ENCODE measurements at regions not wholly inside any gene's neighbourhood (a gene's known extent, or its start where the extent isn't known, plus 50 kb on each side); places are given as distances from the start of the nearest gene placed in this dataset.
"Not testable (repeated sequence)": the region's sequence is repeated elsewhere in the genome, so short reads cannot be mapped to it uniquely, and the experiment has no call there.

DNA sequence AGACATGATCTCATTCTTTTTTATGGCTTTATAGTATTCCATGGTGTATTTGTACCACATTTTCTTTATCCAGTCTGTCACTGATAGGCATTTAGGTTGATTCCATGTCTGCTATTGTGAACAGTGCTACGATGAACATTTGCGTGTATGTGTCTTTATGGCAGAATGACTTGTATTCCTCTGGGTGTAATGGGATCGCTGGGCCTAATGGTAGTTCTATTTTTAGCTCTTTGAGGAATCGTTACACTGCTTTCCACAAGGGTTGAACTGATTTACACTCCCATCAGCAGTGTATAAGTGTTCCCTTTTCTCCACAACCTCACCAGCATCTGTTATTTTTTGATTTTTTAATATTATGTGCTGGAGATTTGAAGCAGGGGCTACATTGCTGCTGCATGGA lies 102.8 kb upstream of the PMEPA1 start:
- not testable (repeated sequence) for DNase-seq; H3K4me3 Mint-ChIP-seq; H3K4me1 Mint-ChIP-seq (ENCODE audit: low read depth); H3K9me3 Mint-ChIP-seq; H3K27ac Mint-ChIP-seq; H3K36me3 Mint-ChIP-seq (ENCODE audit: low read depth)
- H3K27me3 Mint-ChIP-seq = peaks cover 21% of the 10 kb centered on the region

DNA sequence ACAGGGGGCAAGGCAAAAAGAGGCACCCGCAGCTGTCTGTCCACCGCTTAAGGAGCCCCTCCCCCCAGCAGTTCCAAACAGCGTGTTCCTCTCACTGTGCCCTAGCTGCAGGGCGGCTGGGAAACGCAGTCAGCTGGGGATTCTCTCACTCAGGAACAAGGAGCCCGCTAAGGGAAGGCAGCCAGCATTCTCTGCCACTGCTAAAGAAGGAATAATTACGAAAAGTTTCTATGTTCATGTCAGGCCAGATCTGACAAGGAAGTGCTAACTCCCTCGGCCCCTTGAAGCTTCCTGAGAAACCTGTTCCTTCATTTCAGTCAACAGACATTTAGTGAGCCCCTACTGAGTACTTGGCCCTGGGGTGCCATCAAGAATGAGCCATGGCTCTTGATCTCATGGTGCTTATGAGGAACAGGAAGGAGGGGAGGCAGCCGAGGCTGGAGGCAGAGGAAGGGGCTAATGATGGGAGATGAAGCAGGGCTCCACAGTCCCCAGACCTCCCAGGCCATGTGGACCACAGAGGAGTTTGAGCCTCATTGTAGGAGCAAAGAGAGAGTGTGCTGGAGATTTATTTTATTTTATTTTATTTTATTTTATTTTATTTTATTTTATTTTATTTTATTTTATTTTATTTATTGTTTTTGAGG lies 101.7 kb upstream of the PMEPA1 start:
- peaks cover 21% of the 10 kb centered on the region for H3K27me3 Mint-ChIP-seq
- DNase-seq = no peak
- H3K27ac Mint-ChIP-seq = no peak overlapping the region
- no peak overlapping the region for H3K4me3 Mint-ChIP-seq
- H3K9me3 Mint-ChIP-seq = no peaks in the 10 kb centered on the region
- H3K36me3 Mint-ChIP-seq (ENCODE audit: low read depth) = no peaks in the 10 kb centered on the region
- no peaks in the 10 kb centered on the region for H3K4me1 Mint-ChIP-seq (ENCODE audit: low read depth)

DNA sequence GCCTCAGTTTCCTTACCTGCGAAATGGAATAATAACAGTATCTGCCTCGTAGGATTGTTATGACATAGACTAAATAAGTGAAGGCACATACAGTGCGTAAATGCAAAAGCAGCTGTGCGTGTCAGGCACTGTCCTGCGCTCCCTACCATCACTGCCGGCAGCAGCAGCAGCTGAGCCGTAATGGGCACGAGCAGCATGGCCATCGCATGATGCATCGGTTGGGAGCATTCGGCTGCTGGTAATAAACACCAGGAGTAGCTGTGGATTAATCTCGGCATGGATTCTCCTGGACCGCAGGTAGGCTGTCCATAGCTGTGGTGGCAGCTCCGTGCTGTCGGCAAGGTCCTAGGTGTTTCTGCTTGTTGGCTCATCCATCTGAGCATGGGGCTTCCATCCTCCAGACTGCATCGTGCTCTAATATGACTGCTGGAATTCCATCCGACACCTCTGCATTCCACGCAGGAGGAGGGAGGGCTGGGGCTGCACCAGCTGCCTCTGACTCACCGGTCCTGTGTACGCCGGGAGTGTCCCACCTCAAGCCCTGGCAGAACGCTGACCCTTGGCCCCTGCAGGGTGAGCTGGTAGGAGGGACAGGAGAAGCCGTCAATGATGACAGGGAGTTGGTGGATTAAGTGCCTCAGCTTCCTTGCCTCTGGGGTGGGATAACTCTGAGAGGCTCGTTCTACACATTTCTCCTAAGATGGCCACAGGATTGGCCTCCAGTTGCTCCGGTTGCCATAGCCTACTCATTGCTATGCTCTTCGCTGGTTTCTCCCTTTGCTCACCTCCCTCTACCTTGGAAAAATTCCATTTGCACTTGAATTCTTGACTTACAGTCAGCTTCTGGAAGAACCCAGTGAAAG lies 100.9 kb upstream of the PMEPA1 start:
- Mint-ChIP-seq H3K4me1 (ENCODE audit: low read depth) (no peaks in the 10 kb centered on the region), H3K4me3 (no peak overlapping the region), H3K27ac (no peak overlapping the region), H3K36me3 (ENCODE audit: low read depth) (no peaks in the 10 kb centered on the region), H3K9me3 (no peaks in the 10 kb centered on the region), H3K27me3 (peaks cover 18% of the 10 kb centered on the region)
- DNase-seq = no peak

DNA sequence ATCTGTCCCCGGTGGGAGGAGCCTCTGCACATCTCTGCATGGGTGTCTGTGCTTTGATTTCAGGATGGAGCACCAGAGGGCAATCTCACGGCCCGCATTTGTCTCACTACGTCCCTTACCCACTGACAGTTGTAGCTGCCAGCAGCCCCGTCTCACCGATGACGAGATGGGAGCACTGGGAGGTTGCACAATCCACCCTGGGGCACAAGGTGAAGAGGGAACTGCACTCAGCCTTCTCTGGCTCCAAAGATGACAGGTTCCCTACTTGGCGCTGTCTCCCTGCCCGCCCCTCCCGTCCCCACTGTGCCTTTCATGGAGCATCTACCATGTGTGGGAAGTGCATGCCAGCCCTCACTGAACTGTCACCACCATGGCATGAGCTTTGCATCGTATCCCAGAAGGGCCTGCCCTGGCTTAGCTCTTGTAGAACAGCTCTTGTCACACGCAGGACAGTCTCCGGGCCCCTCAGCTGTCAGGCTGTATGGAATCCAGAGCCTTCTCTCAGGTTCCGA lies 99.9 kb upstream of the PMEPA1 start:
- Mint-ChIP-seq H3K36me3 (ENCODE audit: low read depth) (no peaks in the 10 kb centered on the region), H3K27ac (no peak overlapping the region)
- no peak for DNase-seq

DNA sequence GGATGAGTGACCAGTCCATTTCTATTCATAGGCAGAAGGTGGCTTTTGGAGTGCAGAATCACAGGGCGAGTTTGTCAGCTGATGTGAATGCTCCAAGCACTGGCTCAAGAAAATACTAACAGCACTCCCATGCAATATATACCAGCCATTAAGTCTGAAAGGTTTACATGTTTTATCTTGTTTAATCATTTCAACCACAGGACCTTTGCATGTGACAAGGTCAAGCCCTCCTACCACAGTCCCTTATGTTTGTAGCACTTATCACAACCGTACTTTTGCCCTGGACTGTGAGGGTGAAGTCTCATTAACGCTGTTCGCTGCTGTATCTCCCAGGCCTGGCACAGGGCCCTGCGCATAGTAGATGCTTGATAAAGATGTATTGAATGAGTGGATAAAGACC lies 99.3 kb upstream of the PMEPA1 start:
- no peak overlapping the region for H3K4me3 Mint-ChIP-seq

More for the DNA sequence above, 99.9 kb upstream of the PMEPA1 start:
- Mint-ChIP-seq H3K4me1 (ENCODE audit: low read depth) (no peaks in the 10 kb centered on the region), H3K4me3 (no peak overlapping the region), H3K27me3 (peaks cover 18% of the 10 kb centered on the region), H3K9me3 (no peaks in the 10 kb centered on the region)

DNA sequence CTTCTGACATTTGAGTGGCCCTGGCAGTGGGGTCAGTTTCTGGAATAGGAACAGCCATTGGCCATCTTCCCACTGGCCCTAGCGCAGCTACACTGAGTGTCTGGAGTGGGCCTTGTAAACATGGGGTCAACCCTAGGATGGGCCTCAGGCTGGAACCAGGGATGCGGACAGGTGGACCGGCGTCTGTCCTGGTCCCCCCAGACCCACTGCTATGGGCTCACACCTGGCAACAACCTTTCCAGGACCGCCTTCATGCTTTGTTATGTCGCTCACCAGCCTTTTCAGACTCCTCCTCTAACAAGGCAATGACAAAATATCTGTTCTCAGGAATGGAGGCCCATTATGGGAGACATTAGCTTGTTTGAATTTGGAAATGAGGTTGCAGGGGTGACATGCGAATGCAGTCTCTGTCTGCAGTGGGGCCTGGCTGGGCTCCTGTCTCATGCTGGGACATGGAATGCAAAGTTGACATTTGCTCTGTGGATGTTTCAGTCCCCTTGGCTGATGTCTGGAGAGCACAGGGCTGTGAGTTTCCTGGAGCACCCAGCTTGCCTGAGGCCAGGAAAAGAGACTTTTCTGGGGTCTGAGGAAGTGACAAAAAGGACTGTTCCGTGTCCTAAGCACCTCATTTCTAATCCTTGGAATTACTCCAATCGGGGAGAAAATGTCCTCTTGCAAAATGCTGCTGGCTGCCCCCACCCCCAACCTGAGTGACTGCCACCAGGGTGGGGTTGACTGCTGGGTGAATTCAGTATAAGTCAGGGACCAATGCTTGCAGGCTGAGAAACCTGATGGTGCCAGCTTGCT lies 98.7 kb upstream of the PMEPA1 start:
- no peaks in the 10 kb centered on the region for H3K36me3 Mint-ChIP-seq (ENCODE audit: low read depth)
- H3K9me3 Mint-ChIP-seq = no peaks in the 10 kb centered on the region
- peaks cover 11% of the 10 kb centered on the region for H3K27me3 Mint-ChIP-seq
- no peak overlapping the region for H3K4me3 Mint-ChIP-seq
- no peak for DNase-seq
- no peaks in the 10 kb centered on the region for H3K4me1 Mint-ChIP-seq (ENCODE audit: low read depth)
- H3K27ac Mint-ChIP-seq = no peak overlapping the region

More for the DNA sequence above, 99.3 kb upstream of the PMEPA1 start:
- no peak for DNase-seq
- Mint-ChIP-seq H3K9me3 (no peaks in the 10 kb centered on the region), H3K27ac (no peak overlapping the region), H3K36me3 (ENCODE audit: low read depth) (no peaks in the 10 kb centered on the region), H3K27me3 (peaks cover 15% of the 10 kb centered on the region), H3K4me1 (ENCODE audit: low read depth) (no peaks in the 10 kb centered on the region)

DNA sequence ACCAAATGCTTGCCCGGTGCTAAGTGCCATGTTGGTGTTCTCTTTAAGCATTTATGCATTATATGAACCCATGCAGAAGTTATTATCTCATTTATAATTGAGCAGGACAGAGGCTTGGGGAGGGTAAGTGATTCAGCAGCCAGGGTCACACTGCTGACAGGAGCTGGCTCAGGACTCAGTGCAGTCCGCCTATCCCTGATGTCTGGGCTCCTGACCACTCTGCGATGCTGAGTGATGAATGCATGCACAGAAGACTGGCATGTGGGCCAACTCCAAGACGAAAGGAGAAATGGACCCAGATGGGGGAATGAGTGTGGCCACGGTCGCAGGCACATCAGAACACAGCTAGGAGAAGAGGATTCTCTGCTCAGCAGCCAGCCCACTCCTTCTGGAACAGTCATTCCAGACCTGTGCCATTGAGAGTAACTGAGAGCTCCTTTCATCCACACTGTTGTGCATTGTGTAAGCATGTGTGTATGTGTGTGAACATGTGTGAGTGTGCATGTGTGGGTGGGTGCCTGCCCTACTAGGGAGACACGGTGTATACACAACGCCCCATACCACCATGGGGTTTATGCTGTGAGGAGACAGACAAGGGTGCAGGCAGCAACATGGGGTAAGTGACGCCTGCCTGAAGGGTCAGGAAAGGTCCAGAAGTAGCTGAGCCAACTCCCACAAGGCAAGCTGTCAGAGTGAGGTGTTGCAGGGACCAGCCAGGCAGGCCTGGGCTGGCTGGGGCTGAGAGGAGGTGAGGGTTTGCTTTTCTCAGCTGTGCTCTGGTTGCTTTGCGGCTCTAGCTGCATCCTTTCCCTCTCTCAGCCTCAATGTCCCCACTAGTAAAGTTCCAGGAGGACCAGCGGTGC lies 97.8 kb upstream of the PMEPA1 start:
- DNase-seq = no peak
- Mint-ChIP-seq H3K4me1 (ENCODE audit: low read depth) (no peaks in the 10 kb centered on the region), H3K4me3 (no peak overlapping the region), H3K9me3 (no peaks in the 10 kb centered on the region), H3K27ac (no peak overlapping the region), H3K36me3 (ENCODE audit: low read depth) (no peaks in the 10 kb centered on the region), H3K27me3 (peaks cover 5% of the 10 kb centered on the region)

DNA sequence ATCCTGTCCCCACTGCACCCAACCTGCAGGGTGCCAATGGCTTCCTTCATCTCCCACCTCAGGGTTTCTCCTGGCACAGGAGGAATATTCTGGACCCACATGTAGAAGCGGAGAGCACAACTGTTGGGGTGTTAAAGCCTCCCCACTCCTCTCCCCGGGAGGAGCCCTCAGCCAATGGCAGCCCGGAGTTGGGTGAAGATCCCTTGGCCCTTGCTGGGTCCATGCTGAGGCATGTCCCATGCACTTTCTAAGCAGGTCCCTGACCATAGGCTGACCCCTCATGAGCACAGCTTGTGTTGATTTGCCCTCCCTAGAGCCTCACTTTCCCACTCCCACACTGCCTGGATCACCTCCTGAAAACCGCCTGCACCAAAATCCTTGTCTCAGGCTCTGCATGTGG lies 97.2 kb upstream of the PMEPA1 start:
- Mint-ChIP-seq H3K27me3 (no peaks in the 10 kb centered on the region), H3K9me3 (no peaks in the 10 kb centered on the region), H3K4me3 (no peak overlapping the region), H3K4me1 (ENCODE audit: low read depth) (no peaks in the 10 kb centered on the region), H3K36me3 (ENCODE audit: low read depth) (no peaks in the 10 kb centered on the region), H3K27ac (no peak overlapping the region)
- no peak for DNase-seq

DNA sequence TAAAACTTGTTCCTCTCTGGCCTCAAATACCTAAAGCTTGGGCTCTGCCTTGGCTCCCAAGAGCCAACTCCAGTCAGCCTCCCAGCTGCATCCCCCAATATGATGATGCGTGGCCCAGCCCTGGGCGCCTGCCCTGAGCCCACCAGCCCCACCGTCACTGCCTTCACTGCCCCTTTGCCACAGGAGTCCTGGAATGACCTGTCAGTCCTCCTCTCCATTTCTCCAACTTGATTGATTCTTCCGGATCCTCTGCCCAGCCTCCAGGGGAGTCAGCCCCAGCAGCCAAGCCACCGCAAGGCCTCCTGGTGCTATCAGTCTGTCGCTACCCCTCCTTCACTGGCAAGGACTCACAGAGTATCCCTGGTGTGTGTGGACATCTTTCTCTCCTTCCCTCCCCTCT lies 96.7 kb upstream of the PMEPA1 start:
- Mint-ChIP-seq H3K27ac (no peak overlapping the region), H3K27me3 (no peaks in the 10 kb centered on the region), H3K9me3 (no peaks in the 10 kb centered on the region), H3K36me3 (ENCODE audit: low read depth) (no peaks in the 10 kb centered on the region), H3K4me3 (no peak overlapping the region), H3K4me1 (ENCODE audit: low read depth) (no peaks in the 10 kb centered on the region)
- no peak for DNase-seq

DNA sequence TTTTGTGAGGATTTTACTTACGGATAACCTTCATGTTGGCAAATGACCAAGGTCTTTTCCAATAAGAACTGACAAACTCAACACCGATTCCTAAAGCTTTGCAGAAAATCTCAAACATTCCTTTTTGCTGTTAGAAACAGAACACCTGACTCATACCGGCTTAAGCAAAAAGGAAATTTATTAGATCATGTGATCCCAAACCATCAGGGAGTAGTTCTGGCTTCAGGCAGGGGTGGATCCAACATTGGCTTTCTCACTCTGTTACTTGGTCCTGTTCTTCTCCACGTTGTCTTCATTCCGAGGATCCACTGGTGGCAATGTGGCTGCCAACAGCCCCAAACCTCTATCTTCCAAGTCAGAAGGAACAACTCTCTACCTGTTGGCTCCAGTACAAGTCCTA lies 95.9 kb upstream of the PMEPA1 start:
- Mint-ChIP-seq H3K27me3 (no peaks in the 10 kb centered on the region), H3K9me3 (no peaks in the 10 kb centered on the region), H3K27ac (no peak overlapping the region), H3K4me3 (no peak overlapping the region), H3K4me1 (ENCODE audit: low read depth) (no peaks in the 10 kb centered on the region), H3K36me3 (ENCODE audit: low read depth) (no peaks in the 10 kb centered on the region)
- no peak for DNase-seq

DNA sequence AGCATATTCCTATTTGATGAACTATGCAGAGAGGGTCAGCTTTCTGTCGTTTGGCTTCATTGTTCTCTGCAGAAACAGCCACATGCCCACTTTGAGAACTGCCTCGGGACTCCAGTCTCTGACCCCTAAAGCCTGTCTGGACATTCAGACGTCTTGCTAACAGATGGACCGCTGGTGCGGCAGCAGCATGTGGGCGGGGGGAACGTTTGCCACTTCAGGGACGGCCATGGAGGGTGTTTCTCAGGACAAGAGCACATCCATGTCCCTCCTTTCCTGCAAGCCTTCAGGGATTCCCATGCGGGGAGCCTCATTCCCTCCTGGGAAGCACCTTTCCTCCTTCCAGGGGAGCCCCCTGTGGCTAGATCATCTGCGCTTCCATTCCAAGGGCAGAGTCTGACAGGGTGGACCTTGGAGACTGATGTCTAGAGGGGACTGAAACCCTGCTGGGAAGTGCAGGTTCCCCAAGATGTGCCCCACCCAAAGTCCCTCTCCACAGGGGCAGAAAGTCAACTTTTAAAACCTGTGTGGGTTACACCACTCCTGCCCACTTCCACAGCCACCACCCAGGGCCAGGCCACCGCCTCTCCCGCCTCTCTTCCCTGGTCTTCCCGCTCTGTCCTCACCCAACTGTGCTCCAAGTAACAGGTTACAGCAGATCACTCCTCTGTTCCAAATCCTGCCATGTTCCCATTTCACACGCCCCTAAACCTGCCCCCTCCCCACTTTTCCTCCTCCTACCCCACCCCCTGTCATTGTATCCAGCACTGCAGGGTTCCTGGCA lies 94.8 kb upstream of the PMEPA1 start:
- no peaks in the 10 kb centered on the region for H3K27me3 Mint-ChIP-seq
- no peaks in the 10 kb centered on the region for H3K4me1 Mint-ChIP-seq (ENCODE audit: low read depth)
- H3K36me3 Mint-ChIP-seq (ENCODE audit: low read depth) = no peaks in the 10 kb centered on the region
- H3K9me3 Mint-ChIP-seq = no peaks in the 10 kb centered on the region
- no peak overlapping the region for H3K27ac Mint-ChIP-seq
- no peak overlapping the region for H3K4me3 Mint-ChIP-seq
- DNase-seq = no peak

DNA sequence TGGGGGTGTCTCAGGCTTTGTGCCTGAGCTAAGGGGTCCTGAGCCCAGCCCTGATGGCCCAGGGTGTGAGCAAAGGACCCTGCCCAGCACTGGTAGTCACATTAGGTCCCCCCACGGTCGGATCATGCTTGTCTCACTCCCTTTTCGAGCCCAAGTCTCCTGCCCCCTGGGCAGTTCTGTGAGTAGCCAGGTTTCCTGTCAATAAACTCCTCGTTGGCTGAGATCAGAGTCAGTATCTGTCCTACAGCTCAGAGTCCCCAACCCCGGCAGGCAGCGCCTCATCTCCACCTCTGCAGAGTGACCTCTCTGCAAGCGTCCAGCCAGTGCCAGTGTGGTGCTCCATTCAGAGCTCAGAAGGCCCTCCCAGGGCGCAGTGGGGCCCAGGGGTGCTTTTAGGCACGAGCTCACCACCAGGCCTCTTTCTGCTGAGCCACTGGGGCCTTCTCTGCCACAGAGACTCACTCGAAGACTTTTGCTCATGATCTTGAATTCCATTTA lies 93.7 kb upstream of the PMEPA1 start:
- no peaks in the 10 kb centered on the region for H3K27me3 Mint-ChIP-seq
- no peaks in the 10 kb centered on the region for H3K9me3 Mint-ChIP-seq
- H3K27ac Mint-ChIP-seq = no peak overlapping the region

DNA sequence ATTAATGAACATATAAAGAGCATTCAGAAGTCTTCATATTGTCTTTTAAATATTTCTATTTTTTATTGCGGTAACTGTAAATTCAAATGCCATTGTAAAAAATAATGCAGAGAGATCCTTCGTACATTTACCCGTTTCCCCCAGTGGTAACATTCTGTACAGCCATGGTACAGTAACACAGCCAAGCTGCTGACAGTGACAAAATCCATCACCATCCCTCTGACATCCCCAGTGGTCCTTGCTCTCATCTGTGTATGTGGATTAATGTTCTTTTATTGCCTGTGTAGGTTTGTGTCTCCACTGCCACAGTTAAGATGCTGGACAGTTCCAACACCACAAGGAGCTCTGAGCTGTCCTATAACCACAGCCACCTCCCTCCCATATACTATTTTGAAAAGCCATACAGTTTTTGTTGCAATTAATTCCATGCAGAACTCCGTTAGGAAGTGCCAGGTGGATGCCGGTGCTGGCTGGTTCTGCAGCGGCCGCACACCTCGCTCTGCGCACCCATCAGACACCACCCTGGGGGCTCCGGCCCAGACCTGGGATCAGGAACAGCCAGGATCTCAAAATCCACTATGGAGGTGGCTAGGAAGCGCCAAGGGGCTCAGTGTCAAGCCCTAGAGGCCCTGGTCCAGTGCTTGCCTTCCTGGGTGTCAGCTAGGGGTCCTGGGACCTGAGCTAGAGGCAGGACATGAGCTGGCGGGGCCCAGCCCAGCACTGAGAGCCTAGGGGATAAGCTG lies 93.1 kb upstream of the PMEPA1 start:
- no peak for DNase-seq
- H3K4me3 Mint-ChIP-seq = no peak overlapping the region
- no peaks in the 10 kb centered on the region for H3K27me3 Mint-ChIP-seq
- H3K36me3 Mint-ChIP-seq (ENCODE audit: low read depth) = no peaks in the 10 kb centered on the region
- no peak overlapping the region for H3K27ac Mint-ChIP-seq
- no peaks in the 10 kb centered on the region for H3K9me3 Mint-ChIP-seq
- no peaks in the 10 kb centered on the region for H3K4me1 Mint-ChIP-seq (ENCODE audit: low read depth)

More for the DNA sequence above, 93.7 kb upstream of the PMEPA1 start:
- Mint-ChIP-seq H3K4me1 (ENCODE audit: low read depth) (no peaks in the 10 kb centered on the region), H3K36me3 (ENCODE audit: low read depth) (no peaks in the 10 kb centered on the region), H3K4me3 (no peak overlapping the region)
- DNase-seq = peak; percentile 15

Data from activated T-cell treated with anti-CD3 and anti-CD28 coated beads, Interleukin-2, amount 50 U/mL, for 24 hours (primary cell).